NCI-H1105 (cell line): ENCODE measurements at regions not wholly inside any gene's neighbourhood (a gene's known extent, or its start where the extent isn't known, plus 50 kb on each side); places are given as distances from the start of the nearest gene placed in this dataset.

Experiments used
- DNase-seq: peaks from one replicate; lab custom pipeline; 2025; lab: John Stamatoyannopoulos, UW

DNA sequence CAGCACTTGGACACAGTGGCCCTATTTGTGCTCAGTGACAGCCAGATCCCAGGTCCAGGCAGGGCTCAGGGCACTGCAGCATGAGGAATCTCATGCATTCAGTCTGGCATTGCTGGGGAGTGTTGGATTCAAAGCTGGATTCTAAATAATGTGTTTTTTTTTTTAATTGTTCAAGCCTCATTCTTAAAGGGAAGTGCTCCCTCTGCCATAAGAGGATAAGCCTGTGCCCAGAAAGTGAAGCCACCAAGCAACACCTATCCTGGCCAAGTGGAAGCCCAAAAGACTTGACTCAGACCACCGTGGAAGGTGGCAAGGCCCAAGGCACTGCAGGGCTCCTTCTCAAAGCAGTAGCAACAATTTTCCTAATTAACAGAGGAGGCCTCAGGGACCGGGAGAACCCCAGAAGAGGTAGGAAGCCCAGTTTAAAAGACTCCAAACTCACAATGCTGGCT is 135.6 kb downstream of the ACTL7B start:
- DNase-seq, result no peak

DNA sequence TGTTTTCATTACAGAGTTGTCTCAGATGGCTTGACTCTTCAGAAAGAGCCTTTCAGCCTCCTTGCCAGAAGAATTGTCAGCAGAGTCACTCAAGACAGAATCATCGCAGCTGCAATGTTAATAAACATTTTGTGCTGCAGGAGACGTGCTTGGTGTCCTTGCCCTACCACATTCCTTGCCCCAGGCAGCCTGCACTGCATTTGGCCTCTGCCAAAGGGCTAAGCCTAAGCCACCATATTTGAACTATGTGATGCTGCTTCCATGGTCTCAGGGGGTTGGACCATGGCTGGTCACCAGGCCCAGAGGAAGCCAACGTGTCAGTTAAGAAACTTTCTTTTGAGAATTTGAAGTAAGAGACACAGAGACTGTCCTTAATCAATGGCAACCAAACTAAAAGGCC is 145.4 kb downstream of the ACTL7B start:
- DNase-seq, result no peak

DNA sequence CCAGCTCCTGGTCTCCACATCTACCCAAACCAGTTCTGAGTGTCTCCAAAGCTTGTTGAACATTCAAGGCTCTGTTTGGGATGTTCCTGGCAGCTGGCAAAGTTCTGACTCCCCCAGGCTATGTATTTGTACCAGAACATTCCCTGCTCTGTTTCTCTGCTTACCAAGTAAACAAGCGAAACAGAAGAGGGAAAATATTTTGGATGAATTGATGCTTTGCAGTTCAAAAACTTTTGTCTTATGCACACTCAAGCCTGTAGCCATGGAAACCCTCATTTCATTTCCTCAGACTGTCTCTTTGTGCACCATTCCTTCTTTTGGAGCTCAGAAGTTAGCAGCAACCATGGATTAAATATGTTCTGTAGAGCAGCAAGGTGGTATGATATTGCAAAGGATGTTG is 145.8 kb downstream of the ACTL7B start:
- DNase-seq, result no peak

- no peak for DNase-seq
Observed at GRCh38 chr9:108709126-108709525, 146.7 kb downstream of the ACTL7B start.

GRCh38 chr9:108708448-108708847 is 147.3 kb downstream of the ACTL7B start:
- DNase-seq, result no peak

- DNase-seq, result no peak
Observed at GRCh38 chr9:108707120-108707519, 148.7 kb downstream of the ACTL7B start.

- DNase-seq, result no peak
Observed at GRCh38 chr9:108704156-108704852, 151.5 kb downstream of the ACTL7B start.

GRCh38 chr9:108703429-108703828 is 152.4 kb downstream of the ACTL7B start:
- no peak for DNase-seq

DNA sequence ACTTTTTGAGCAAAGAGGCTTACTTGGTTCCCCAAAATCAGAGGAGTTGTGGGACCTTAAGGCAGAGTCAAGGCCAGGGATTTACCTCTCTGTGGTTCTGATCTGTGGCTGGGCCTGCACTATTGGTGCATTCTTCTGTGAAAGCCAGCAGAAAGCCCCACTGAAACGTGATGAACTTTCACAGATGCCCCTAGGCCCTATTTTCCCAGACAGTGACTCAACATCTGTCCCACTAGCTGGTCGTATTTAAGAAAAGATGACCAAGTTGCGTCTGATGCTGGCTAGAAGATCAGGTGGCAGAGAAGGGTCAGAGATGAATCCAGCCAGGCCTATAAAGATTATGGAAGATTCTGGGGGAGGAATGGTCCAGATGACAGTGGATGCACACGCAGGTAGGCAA is 153.1 kb downstream of the ACTL7B start:
- DNase-seq, result no peak

DNA sequence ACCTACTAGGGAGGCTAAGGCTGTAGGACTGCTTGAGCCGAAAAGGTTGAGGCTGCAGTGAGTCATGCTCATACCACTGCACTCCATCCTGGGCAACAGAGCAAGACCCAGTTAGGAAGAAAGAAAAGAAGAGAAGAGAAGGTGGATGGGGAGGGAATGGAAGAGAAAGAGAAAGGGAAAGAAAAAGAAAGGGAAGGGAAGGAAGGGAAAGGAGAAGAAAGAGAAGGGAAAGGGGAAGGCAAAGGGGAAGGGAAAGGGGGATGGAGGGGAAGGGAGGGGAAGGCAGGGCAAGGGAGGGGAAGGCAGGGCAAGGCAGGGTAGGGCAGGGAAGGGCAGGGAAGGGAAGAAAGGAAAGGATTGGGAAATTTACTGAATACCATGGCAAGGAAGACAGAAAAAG is 157.0 kb downstream of the ACTL7B start:
- DNase-seq, result no peak

DNA sequence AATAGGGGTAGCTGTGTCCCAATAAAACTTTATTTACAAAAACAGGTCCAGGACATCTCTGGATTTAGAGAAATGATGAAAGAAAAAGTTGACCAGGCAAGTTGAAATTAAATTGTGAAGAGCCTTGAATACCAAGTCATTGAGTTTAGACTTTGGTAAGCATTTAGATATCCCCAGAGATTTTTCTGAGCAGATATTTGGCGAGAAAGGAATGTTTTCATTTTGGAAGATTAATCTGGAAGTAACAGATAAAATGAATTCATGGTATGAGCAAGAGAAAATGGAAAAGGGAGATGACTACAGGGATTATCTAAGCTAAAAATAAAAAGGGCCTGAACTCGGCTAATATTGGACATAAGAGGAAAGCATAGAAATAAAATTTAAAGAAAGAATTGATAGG is 157.6 kb downstream of the ACTL7B start:
- DNase-seq, result no peak

DNA sequence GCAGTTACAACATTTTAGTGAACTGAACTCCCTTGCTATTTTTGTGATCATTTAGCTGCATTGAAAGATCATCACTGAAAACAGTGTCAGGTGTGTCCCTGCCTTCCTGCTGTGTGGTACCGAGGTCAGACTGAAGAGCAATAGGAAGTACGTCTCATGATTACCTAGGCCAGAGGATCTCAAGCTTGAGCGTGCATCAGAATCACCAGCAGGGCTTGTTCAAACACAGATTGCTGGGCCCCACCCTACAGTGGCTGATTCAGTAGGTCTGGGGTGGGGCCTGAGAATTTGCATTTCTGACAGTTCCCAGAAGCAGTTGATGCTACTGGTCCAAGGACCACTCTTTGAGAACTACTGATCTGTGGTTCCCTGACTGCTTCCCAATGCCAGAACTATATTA is 159.6 kb downstream of the ACTL7B start:
- DNase-seq, result no peak

- DNase-seq, result no peak
Observed at GRCh38 chr9:108694170-108694569, 161.6 kb downstream of the ACTL7B start.

GRCh38 chr9:108691614-108692013 is 164.2 kb downstream of the ACTL7B start:
- no peak for DNase-seq

DNA sequence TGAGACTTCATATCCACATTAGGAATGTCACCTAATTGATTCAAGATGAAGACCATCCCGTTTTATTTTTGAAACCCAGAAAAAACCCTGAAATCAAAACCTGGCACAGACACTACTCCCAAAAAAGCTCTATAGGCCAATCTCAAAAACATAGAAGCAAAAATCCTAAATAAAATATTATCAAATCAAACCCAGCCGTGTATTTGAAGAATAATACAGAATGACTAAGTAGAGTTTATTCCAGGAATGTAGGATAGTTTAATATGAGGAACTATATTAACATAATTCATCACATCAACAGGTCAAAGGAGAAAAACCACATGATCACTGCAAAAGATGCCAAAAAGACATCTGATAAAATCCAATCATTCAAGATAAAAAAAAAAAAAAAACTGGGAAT is 167.1 kb downstream of the ACTL7B start:
- DNase-seq, result no peak

DNA sequence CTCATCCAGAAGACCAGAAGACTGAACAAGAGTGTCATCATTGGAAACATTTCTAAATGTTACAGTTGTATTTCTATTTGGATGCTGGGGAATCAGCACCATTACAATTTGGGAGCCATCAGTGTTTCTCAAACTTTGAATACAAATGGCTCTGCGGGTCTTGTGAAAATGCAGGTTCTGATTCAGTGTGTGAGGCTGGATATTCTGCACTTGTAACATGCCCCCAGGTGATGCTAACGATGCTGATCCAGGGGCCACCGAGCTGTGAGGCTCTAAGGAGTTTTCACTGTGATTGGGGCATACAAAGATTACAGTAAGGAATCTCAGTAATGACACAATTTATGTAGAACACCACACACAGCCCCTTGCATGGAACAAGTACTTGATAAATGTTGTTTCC is 167.7 kb downstream of the ACTL7B start:
- DNase-seq, result no peak

- DNase-seq, result no peak
Observed at GRCh38 chr9:108687006-108687987, 168.5 kb downstream of the ACTL7B start.

GRCh38 chr9:108684288-108685025 is 171.3 kb downstream of the ACTL7B start:
- no peak for DNase-seq

DNA sequence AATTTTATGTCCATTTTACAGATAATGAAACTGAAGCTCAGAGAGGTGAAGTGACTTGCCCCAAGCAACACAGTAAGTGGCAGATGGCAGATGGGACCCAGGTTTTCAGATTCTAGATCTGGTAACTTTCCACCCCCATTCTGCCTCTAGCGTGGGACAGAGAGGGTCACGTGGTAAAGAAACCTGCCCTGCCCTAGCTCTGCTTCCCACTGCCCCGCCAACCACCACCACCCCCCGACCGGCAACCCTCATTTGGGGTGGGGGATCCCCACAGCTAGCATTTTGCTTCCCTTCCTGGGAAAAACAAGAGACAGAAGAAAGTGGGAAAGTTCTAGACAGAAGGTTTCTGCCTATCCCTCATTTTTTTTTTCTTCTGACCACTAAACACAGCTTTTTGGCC is 172.5 kb downstream of the ACTL7B start:
- no peak for DNase-seq

GRCh38 chr9:108681851-108682590 is 173.8 kb downstream of the ACTL7B start:
- DNase-seq, result no peak

- no peak for DNase-seq
Observed at GRCh38 chr9:108680946-108681345, 174.8 kb downstream of the ACTL7B start.

DNA sequence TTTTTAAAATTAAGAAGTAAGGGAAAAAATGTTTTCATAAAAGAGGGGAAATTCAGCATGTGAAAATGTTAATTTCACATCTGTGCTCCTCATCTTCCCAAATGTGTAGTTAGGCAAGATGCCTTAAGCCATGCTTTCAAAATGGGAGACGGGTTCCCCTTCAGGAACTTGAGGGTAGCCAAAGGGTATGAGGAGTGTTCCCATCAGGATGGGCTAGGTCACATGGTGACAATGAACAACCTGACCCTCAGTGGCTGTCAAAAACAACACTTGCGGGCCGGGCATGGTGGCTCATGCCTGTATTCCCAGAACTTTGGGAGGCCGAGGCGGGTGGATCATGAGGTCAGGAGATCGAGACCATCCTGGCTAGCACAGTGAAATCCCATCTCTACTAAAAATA is 178.0 kb downstream of the ACTL7B start:
- no peak for DNase-seq
